ENCODE measurements at regions not wholly inside any gene's neighbourhood (a gene's known extent, or its start where the extent isn't known, plus 50 kb on each side); places are given as distances from the start of the nearest gene placed in this dataset.
"Not testable (repeated sequence)": the region's sequence is repeated elsewhere in the genome, so short reads cannot be mapped to it uniquely, and the experiment has no call there.

DNA sequence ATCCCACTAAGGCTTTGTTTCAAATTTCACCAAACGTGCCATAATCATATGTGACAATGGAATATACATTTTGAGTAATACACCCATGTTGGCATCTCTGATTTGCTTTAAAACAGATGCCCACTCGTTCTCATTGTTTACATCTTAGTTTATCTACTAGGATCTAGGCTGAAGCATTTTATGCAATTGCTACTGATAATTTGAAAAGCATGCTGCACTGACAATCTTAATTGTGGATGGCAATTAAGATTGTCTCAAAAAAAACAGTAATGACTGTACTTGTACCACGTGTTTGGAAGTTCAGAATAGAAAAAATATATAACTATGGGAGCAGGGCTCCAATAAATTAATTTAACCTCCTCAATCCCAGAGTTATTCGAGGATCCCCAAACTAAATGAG is 136.8 kb downstream of the CRPPA start:
- DNase-seq (ENCODE audit: insufficient read length): no peak
- no peak for FAIRE-seq
- TF ChIP-seq POLR2A (IDR thresholded peaks at IDR 0.05; ENCODE audit: low read depth, low read length) (no peak), TAF1 (IDR thresholded peaks at IDR 0.05; ENCODE audit: borderline replicate concordance, low read depth, low read length) (no peak), POLR2AphosphoS5 (IDR thresholded peaks at IDR 0.05; ENCODE audit: low read depth, low read length) (no peak)

DNA sequence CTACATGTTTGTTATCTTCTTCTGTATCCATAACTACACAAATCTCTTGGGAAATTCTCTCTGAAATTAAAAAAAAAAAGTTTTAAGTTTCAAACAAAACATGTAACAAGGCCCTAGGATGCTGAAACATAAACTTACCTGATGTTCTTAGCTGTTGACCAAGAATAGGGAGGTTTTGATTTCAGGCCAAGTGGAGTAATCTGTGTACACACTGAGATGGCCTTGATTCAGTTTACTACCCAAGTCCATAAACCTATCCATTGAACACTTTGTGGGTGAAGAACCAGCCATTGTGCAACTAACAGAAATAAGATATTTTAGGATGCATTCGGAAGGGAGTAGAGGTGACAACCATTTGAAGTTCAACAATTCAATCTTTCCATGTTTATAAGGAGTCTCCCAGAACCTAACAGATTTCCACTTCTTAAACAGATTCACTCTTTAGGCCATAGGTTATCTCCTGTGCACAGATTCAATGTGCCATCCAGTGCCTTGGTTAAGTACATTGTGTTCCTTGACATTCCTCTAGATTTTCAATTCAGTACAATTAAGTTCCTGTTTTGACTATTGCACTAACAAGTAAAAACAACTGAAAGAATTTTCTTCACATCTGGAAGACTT is 143.1 kb downstream of the CRPPA start:
- TF ChIP-seq POLR2AphosphoS5 (IDR thresholded peaks at IDR 0.05; ENCODE audit: low read depth, low read length): no peak
- no peak for TF ChIP-seq POLR2A (IDR thresholded peaks at IDR 0.05; ENCODE audit: low read depth, low read length)
- TF ChIP-seq TAF1 (IDR thresholded peaks at IDR 0.05; ENCODE audit: borderline replicate concordance, low read depth, low read length): no peak
- FAIRE-seq (no peak), DNase-seq (ENCODE audit: insufficient read length) (no peak)

DNA sequence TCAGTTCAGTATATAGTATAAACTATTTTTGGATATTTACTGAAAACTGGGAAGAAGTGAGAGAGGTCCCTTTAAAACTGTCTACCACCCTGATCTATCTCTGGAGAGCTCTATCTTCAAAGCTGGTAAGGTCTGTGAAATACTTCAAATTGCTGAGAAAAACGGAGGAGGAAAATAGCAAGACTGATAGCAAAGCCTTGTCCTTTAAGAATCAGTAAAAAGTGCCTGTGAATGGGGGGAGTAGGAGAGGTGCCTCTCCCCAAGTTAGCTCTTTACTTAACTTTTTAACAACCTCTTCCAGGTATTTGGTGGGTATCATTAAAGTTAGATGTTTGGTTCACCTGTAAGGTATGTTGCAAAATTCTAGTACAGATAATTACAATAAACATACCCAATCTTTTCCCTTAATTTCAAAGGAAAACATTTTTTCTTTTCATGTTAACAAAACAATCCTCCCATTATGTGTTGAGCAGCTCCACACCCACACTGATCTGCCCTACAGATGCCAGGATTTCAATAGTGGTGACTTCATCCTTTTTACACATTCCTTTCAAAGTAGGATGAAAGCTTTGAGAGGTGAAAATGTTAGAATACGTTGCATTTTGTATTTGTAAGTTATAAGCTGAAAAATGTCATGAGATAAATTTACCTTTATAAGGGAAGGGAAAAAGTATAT is 149.2 kb downstream of the CRPPA start:
- FAIRE-seq (no peak), DNase-seq (ENCODE audit: insufficient read length) (no peak)
- TF ChIP-seq POLR2AphosphoS5 (IDR thresholded peaks at IDR 0.05; ENCODE audit: low read depth, low read length) (no peak), POLR2A (IDR thresholded peaks at IDR 0.05; ENCODE audit: low read depth, low read length) (no peak), TAF1 (IDR thresholded peaks at IDR 0.05; ENCODE audit: borderline replicate concordance, low read depth, low read length) (no peak)

DNA sequence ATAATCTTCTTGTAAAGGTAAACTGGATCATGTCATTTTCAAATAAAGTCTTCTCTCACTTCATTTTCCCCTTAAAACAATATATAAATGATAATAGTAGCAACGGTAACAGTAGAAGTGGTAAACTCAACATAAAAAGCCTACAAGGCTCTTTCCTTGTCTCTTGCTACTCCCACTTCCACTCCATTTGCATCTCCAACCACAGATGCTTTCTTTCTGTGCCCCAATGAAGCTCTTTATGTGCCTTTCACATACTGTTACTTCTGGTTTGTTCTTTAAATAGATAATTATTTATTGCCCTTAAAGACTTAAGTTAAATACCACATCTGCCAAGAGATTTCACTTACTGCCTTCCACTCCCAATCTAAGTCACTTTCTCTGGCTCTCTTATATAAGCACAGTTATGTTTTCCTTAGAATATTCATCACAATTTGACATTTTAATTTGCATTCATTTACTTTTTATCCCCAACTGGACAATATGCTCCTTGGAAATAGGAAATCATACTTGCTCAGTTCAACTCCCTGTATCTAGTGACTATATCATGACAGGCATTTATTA is 149.9 kb downstream of the CRPPA start:
- FAIRE-seq (no peak), DNase-seq (ENCODE audit: insufficient read length) (no peak)

DNA sequence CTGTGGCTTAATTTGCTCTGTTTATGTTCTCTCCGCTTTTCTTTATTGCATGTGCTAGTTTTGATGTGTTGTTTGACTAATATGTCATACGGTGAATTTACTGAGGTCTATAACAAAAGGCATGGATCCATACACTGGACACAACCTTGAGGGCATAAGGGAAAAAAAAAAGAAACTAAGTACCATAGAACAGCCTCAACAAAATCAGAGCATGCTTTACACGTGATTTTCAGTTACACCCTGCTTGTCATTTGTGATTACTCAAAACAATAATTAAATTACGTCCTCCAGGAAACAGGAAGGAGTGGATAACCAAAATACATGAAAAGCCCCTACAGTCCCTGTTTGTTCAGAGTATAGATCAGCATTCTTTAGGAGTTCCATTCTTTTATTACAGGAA is 150.5 kb downstream of the CRPPA start:
- FAIRE-seq (no peak), DNase-seq (ENCODE audit: insufficient read length) (no peak)
- TF ChIP-seq POLR2A (IDR thresholded peaks at IDR 0.05; ENCODE audit: low read depth, low read length) (no peak), TAF1 (IDR thresholded peaks at IDR 0.05; ENCODE audit: borderline replicate concordance, low read depth, low read length) (no peak), POLR2AphosphoS5 (IDR thresholded peaks at IDR 0.05; ENCODE audit: low read depth, low read length) (no peak)

More for the DNA sequence above, 149.9 kb downstream of the CRPPA start:
- TF ChIP-seq POLR2A (IDR thresholded peaks at IDR 0.05; ENCODE audit: low read depth, low read length) (no peak), TAF1 (IDR thresholded peaks at IDR 0.05; ENCODE audit: borderline replicate concordance, low read depth, low read length) (no peak)

DNA sequence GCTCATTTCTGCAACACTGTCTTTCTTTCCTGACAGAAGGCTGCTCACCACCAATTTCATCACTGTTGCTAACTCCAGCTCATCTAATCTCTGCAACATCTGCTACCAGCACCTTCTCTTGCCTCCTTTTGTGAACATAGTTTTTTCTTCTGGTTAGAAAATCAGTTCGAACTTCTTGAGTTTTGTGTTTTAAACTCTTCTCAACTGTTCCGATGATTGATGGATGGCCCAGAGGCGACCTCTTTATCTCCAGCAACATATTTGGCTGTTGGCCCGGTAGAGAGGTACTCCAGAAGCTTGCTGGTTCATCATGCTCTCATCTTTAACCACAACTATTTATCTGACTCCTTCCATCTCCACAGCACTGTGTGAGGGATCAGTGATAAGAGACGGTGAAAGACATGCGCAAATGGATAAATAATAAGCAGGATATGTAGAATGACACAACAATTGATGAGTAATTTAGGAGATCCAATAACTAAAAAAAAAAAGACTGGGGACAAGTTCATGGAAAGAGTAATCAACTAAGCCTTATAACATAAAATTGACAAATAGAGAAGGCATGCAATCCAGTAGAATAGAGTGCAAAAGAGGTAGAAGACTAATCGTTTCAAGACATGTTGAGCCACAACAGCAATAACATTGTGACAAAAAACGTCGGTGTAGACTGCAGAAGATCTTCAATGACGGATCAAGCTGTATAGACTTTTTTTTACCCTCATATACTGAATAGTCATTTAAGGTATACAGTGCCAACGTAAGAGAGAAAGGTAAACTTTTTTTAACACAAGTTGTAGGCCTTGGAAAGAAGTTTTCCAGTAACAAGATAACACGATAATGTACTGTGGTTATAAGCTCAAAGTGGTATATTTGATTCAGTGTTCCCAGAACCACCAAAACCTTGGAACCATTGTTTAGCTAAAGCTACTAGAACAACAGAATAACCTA is 152.2 kb downstream of the CRPPA start:
- DNase-seq (ENCODE audit: insufficient read length) (no peak), FAIRE-seq (no peak)
- no peak for TF ChIP-seq TAF1 (IDR thresholded peaks at IDR 0.05; ENCODE audit: borderline replicate concordance, low read depth, low read length)
- TF ChIP-seq POLR2AphosphoS5 (IDR thresholded peaks at IDR 0.05; ENCODE audit: low read depth, low read length): no peak

DNA sequence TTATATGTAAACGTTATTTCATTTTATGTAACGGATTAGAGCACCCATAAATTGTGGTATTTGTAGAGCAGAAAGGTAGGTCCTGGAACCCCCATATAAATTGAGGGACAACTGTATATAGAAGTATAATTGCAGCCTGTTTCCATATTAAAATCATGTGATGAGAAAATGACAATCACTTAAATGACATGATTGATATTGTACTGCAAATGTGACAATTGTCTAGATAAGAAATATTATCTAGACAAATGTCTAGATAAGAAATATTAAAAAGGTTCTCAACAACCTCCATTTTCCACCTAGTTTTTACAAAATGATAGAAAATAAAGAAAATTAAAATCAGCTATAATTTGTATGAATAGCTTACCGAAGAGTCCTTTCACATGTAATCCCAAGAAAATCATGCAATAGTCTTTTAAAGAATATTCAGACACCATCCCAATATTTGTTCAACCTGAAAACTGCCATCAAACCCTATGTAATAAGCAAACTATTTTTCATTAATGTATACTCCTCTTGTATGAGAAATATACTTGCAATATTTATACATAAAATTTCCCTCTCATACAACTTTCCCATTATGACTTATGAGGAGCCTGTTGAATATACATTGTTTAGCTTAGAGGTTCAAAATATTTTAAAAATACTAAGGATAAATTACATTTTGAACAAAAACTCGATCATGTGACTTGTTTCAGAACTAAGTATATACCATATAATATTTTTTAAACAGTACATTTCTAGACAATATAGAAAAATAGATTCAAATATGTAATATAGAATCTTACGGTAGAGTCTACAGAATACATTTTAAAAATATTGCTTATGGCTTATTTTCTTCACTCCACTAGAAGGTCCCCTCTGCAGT is 153.2 kb downstream of the CRPPA start:
- DNase-seq (ENCODE audit: insufficient read length): no peak
- TF ChIP-seq POLR2A (IDR thresholded peaks at IDR 0.05; ENCODE audit: low read depth, low read length) (no peak), POLR2AphosphoS5 (IDR thresholded peaks at IDR 0.05; ENCODE audit: low read depth, low read length) (no peak), TAF1 (IDR thresholded peaks at IDR 0.05; ENCODE audit: borderline replicate concordance, low read depth, low read length) (no peak)
- no peak for FAIRE-seq

DNA sequence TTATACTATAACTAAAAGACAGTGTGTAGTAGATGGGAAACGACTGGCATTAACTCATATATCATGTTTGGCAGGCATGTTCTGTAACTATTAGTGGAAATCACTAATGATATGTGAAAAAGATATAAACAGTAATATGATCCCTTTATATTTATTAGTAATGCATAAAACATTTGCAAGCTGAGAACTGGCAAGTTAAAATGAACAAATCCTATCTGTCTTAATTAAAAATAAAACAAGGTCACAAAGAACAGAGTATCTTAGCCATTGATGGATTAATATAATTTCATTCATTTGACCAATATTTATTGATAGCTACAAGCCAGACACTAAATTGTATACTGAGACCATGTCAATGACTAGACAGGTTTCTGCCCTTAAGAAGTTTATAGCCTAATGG is 154.5 kb downstream of the CRPPA start:
- DNase-seq (ENCODE audit: insufficient read length): no peak
- FAIRE-seq: no peak
- TF ChIP-seq TAF1 (IDR thresholded peaks at IDR 0.05; ENCODE audit: borderline replicate concordance, low read depth, low read length): no peak
- TF ChIP-seq POLR2AphosphoS5 (IDR thresholded peaks at IDR 0.05; ENCODE audit: low read depth, low read length): no peak
- no peak for TF ChIP-seq POLR2A (IDR thresholded peaks at IDR 0.05; ENCODE audit: low read depth, low read length)

DNA sequence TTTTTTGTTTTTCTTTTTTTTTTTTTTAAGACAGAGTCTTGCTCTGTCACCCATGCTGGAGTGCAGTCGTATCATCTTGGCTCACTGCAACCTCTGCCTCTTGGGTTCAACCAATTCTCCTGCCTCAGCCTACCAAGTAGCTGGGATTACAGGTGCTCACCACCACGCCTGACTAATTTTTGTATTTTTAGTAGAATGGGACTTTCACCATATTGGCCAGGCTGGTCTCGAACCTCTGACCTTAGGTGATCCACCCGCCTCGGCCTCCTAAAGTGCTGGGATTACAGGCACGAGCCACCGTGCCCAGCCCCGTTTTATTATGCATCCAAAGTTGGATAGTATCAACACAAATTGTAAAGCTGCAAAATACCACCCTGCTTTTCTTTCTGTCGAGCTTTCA is 154.9 kb downstream of the CRPPA start:
- not testable (repeated sequence) for DNase-seq (ENCODE audit: insufficient read length); FAIRE-seq

DNA sequence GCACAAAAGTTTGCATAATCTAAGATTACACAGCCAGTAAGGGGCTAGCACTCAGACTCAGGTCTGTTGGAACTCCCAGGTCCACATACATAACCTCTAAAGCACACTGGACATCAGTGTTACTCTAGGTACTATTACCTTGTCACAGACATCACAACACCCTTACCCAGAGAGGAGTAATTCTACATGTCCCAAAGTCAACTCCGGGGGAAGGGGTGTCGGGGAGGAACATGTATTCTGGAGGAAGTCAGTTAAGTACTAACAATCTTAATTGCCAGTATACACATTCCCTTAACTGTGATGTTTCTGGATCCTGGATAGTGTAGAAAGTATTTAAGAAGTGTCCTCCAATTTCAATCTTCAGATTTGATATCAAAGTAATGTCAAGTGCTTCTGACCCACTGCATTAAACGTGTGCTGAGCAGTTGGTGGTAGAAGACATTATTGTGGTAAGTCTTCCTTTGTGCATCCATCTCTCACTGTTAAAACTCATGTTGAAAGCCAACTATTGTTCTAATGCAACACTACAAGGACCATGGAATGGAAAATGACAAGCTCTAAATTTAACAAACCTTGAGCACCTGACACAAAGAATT is 155.4 kb downstream of the CRPPA start:
- DNase-seq (ENCODE audit: insufficient read length) (no peak), FAIRE-seq (no peak)
- TF ChIP-seq POLR2A (IDR thresholded peaks at IDR 0.05; ENCODE audit: low read depth, low read length) (no peak), TAF1 (IDR thresholded peaks at IDR 0.05; ENCODE audit: borderline replicate concordance, low read depth, low read length) (no peak), POLR2AphosphoS5 (IDR thresholded peaks at IDR 0.05; ENCODE audit: low read depth, low read length) (no peak)

Measured in GM12892 (cell line).